Left lung (tissue), 4 donors: ENCODE measurements at regions not wholly inside any gene's neighbourhood (a gene's known extent, or its start where the extent isn't known, plus 50 kb on each side); places are given as distances from the start of the nearest gene placed in this dataset.

Source experiments
- ATAC-seq: fragments of 200-7000 bp; cut with Tn5 transposase; one replicate; pipeline ENCODE4 v1.9.1; 2020; ENCODE audit warnings: moderate library complexity
- DNase-seq, 4 donors: peaks; one replicate each; pipeline ENCODE4 v3.0.0-alpha.2; 2013 to 2020
- H3K27ac ChIP-seq, 2 donors: fragments of 200-600 bp; sonication (generic) in 1 of 2; one replicate each; pipeline versions ENCODE4 v1.5.0 to v1.8.0; 2020 to 2021
- H3K27me3 ChIP-seq, 2 donors: fragments of 200-600 bp; sonication (generic) in 1 of 2; one replicate each; pipeline versions ENCODE4 v1.5.0 to v1.8.0; 2020 to 2021
- H3K36me3 ChIP-seq, 2 donors: fragments of 200-600 bp; sonication (generic) in 1 of 2; one replicate each; pipeline versions ENCODE4 v1.5.0 to v1.8.0; 2020 to 2021
- H3K4me1 ChIP-seq, 2 donors: fragments of 200-600 bp; one replicate each; pipeline ENCODE4 v1.8.0; 2021
- H3K4me3 ChIP-seq, 2 donors: fragments of 200-600 bp; sonication (generic) in 1 of 2; one replicate each; pipeline versions ENCODE4 v1.5.0 to v1.8.0; 2020 to 2021; ENCODE audit warnings: mild to moderate bottlenecking in 1 of 2
- H3K9me3 ChIP-seq, 2 donors: fragments of 200-600 bp; sonication (generic) in 1 of 2; one replicate each; pipeline versions ENCODE4 v1.5.0 to v1.8.0; 2020 to 2021
- intact Hi-C, 2 donors: fragments of 100-400 bp; cut with DNase I; formaldehyde crosslinking; loops; one replicate each; pipeline versions ENCODE4 v1.11.2 to v1.14.2; 2022
- TF ChIP-seq, protein P1 (sequence below), 2 donors: fragments of 200-600 bp; sonication (generic) in 1 of 2; IDR thresholded peaks; one replicate each; pipeline versions ENCODE4 v1.5.0 to v1.8.0; 2021; ENCODE audit warnings: antibody characterized with exemption in 2 of 2
- donor health status: DM: no; HTN: yes; CAD: no.
- donor health status: DM: no; HTN: no; CAD: no.

- Histone ChIP-seq H3K4me1 (no peaks in the 10 kb centered on the region), H3K4me3 (no peak overlapping the region), H3K9me3 (no peaks in the 10 kb centered on the region), H3K36me3 (no peaks in the 10 kb centered on the region), H3K27me3 (no peaks in the 10 kb centered on the region), H3K27ac (no peak overlapping the region)
- TF ChIP-seq, protein P1, sequence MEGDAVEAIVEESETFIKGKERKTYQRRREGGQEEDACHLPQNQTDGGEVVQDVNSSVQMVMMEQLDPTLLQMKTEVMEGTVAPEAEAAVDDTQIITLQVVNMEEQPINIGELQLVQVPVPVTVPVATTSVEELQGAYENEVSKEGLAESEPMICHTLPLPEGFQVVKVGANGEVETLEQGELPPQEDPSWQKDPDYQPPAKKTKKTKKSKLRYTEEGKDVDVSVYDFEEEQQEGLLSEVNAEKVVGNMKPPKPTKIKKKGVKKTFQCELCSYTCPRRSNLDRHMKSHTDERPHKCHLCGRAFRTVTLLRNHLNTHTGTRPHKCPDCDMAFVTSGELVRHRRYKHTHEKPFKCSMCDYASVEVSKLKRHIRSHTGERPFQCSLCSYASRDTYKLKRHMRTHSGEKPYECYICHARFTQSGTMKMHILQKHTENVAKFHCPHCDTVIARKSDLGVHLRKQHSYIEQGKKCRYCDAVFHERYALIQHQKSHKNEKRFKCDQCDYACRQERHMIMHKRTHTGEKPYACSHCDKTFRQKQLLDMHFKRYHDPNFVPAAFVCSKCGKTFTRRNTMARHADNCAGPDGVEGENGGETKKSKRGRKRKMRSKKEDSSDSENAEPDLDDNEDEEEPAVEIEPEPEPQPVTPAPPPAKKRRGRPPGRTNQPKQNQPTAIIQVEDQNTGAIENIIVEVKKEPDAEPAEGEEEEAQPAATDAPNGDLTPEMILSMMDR (IDR thresholded peaks at IDR 0.05), result no peak
- intact Hi-C loops, result no loop called here
- ATAC-seq, result no peak
- DNase-seq, result no peak
Measured at GRCh38 chr18:1394966-1395365, 490.3 kb downstream of the ADCYAP1 start.

- Histone ChIP-seq H3K9me3 (peaks cover 0 to 3% of the 10 kb centered on the region in 2 donors), H3K4me3 (no peak overlapping the region), H3K27ac (no peak overlapping the region), H3K4me1 (no peaks in the 10 kb centered on the region), H3K36me3 (no peaks in the 10 kb centered on the region), H3K27me3 (no peaks in the 10 kb centered on the region)
- no peak for DNase-seq
- TF ChIP-seq, protein P1 (IDR thresholded peaks at IDR 0.05), result no peak
- intact Hi-C loops, result no loop called here
- no peak for ATAC-seq
Measured at GRCh38 chr18:1408376-1408775, 503.7 kb downstream of the ADCYAP1 start.

- intact Hi-C loops, result no loop called here
- H3K4me3 ChIP-seq, result no peak overlapping the region
- TF ChIP-seq, protein P1 (IDR thresholded peaks at IDR 0.05), result no peak
- no peaks in the 10 kb centered on the region for H3K27me3 ChIP-seq
- no peak overlapping the region for H3K27ac ChIP-seq
- no peaks in the 10 kb centered on the region for H3K9me3 ChIP-seq
- DNase-seq (no peak), ATAC-seq (no peak)
- H3K4me1 ChIP-seq, result no peaks in the 10 kb centered on the region
- H3K36me3 ChIP-seq, result no peaks in the 10 kb centered on the region
Measured at GRCh38 chr18:1412655-1413322, 508.1 kb downstream of the ADCYAP1 start.

- no peak overlapping the region for H3K4me3 ChIP-seq
- H3K4me1 ChIP-seq, result no peaks in the 10 kb centered on the region
- no peaks in the 10 kb centered on the region for H3K36me3 ChIP-seq
- DNase-seq (no peak), ATAC-seq (no peak)
- intact Hi-C loops, result no loop called here
- no peaks in the 10 kb centered on the region for H3K9me3 ChIP-seq
- H3K27ac ChIP-seq, result no peak overlapping the region
- no peaks in the 10 kb centered on the region for H3K27me3 ChIP-seq
- TF ChIP-seq, protein P1 (IDR thresholded peaks at IDR 0.05), result no peak
Measured at GRCh38 chr18:1413323-1413675, 508.6 kb downstream of the ADCYAP1 start.

DNA sequence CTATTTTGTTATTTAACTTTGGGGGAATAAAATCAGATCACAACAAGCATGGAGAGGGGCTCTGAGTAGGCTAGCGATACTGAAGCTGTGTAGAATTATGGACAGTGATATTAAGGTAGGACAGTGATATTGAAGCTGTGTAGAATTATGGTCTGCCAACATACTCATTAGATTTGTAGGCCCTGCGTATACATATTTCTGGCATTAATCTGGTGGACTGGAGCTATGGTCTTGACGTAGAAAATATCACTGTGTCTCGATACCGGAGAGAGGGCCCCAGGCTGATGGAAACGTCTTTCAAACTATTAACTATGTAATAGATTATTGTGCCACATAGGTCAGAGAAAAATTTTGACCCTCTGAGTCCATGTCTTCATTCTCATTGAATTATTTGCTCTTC, 511.4 kb downstream of the ADCYAP1 start:
- no peaks in the 10 kb centered on the region for H3K4me1 ChIP-seq
- no peaks in the 10 kb centered on the region for H3K36me3 ChIP-seq
- no peak for DNase-seq
- no peaks in the 10 kb centered on the region for H3K9me3 ChIP-seq
- no peak for ATAC-seq
- H3K27me3 ChIP-seq, result no peaks in the 10 kb centered on the region
- TF ChIP-seq, protein P1 (IDR thresholded peaks at IDR 0.05), result no peak
- H3K4me3 ChIP-seq, result no peak overlapping the region
- intact Hi-C loops, result no loop called here
- H3K27ac ChIP-seq, result no peak overlapping the region
